Peyer's patch (tissue), 4 donors: ENCODE measurements at regions not wholly inside any gene's neighbourhood (a gene's known extent, or its start where the extent isn't known, plus 50 kb on each side); places are given as distances from the start of the nearest gene placed in this dataset.

Experiments used
- POLR2A ChIP-seq, 2 donors: fragments of 450-650 bp; IDR thresholded peaks; one replicate each; pipeline ENCODE4 v1.5.1; 2017; ENCODE audit warnings: antibody characterized with exemption in 2 of 2, mild to moderate bottlenecking in 2 of 2, moderate library complexity in 2 of 2
- TF ChIP-seq, protein P1 (sequence below), 6 experiments: fragments of 450-650 bp in 4 of 6; fragments of 200-600 bp in 2 of 6; sonication (generic) in 1 of 6; IDR thresholded peaks; one replicate each; pipeline ENCODE4 v1.5.1; 2017 to 2019; ENCODE audit warnings: antibody characterized with exemption in 6 of 6, mild to moderate bottlenecking in 3 of 6, moderate library complexity in 1 of 6

DNA sequence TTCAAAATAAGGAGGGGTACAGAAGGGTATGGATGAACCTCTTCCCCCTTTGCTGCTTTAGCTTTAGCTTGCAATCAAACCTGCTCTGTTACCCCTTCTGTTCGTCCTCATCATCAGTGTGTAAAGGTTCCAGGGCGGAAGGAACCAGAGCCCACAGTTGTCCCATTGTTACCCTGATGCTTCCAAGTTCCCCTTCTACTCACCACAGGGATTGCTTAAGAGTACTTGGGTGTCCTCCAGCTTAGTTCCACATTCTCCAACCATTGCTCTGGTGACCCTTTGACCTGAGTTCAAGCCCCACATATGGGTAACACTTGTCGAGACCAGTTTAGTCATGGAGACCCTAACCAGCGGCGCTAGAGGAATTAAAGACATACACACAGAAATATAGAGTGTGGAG lies 1080.1 kb upstream of the ALCAM start:
- TF ChIP-seq, protein P1, sequence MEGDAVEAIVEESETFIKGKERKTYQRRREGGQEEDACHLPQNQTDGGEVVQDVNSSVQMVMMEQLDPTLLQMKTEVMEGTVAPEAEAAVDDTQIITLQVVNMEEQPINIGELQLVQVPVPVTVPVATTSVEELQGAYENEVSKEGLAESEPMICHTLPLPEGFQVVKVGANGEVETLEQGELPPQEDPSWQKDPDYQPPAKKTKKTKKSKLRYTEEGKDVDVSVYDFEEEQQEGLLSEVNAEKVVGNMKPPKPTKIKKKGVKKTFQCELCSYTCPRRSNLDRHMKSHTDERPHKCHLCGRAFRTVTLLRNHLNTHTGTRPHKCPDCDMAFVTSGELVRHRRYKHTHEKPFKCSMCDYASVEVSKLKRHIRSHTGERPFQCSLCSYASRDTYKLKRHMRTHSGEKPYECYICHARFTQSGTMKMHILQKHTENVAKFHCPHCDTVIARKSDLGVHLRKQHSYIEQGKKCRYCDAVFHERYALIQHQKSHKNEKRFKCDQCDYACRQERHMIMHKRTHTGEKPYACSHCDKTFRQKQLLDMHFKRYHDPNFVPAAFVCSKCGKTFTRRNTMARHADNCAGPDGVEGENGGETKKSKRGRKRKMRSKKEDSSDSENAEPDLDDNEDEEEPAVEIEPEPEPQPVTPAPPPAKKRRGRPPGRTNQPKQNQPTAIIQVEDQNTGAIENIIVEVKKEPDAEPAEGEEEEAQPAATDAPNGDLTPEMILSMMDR (IDR thresholded peaks at IDR 0.05): no peak
- TF ChIP-seq POLR2A (IDR thresholded peaks at IDR 0.05): no peak
